ENCODE measurements at regions not wholly inside any gene's neighbourhood (a gene's known extent, or its start where the extent isn't known, plus 50 kb on each side); places are given as distances from the start of the nearest gene placed in this dataset.

DNA sequence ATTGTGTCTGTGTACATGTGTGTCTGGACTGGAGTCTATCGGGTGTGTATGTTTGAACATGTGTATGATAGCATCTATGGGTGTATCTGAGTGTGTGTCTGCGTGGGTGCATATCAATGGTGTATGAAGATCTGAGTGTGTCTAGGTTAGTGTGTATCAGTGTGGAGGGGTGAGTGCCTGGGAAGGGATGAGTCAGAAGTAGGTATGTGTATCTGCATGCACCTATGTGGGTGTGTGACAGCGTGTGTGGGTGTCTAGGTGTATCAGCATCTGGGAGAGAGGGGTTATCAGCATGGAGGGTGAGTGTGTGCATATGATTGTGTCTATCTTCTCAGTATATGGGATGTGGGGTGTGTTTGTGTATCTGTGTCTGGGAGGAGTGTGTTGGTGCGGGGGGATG is 58.2 kb upstream of the LHX1 start (continued):
- no peak for TF ChIP-seq TAF7 (optimal IDR thresholded peaks at IDR 0.05; ENCODE audit: borderline replicate concordance, low read depth, low read length)
- TF ChIP-seq BCL11A (IDR thresholded peaks at IDR 0.05; ENCODE audit: low read depth in 2 of 2, low read length in 2 of 2) = no peak
